ENCODE measurements at regions not wholly inside any gene's neighbourhood (a gene's known extent, or its start where the extent isn't known, plus 50 kb on each side); places are given as distances from the start of the nearest gene placed in this dataset.

- H3K23ac ChIP-seq (ENCODE audit: low read depth, low read length) = no peak overlapping the region
- ATAC-seq (ENCODE audit: low read depth) (no peak), DNase-seq (no peak)
- no peaks in the 10 kb centered on the region for H3K36me3 ChIP-seq (ENCODE audit: control insufficient read depth, insufficient read depth, low read length)
- no peaks in the 10 kb centered on the region for H3K27me3 ChIP-seq (ENCODE audit: control insufficient read depth, insufficient read depth, low read length)
- H3K27ac ChIP-seq (ENCODE audit: insufficient read depth, low read length) = no peak overlapping the region
- H3K4me3 ChIP-seq (ENCODE audit: insufficient read depth, low read depth, low read length) = no peak overlapping the region
- H4K91ac ChIP-seq (ENCODE audit: insufficient read depth, low read depth, low read length) = no peak overlapping the region
- no TSS peak for BruUV-seq (replicated peaks)
- H2BK15ac ChIP-seq (ENCODE audit: low read depth, low read length) = no peak overlapping the region
- WGBS, 2 experiments (ENCODE audit: extremely low coverage in 2 of 2, insufficient read length in 1 of 2) = no CpG with 5 or more reads among the region's 9 CpGs
- ChIA-PET CTCF (no interaction called here), POLR2A (ENCODE audit: unreplicated experiment) (no interaction called here)
- TF ChIP-seq RFX5 (IDR thresholded peaks at IDR 0.05; ENCODE audit: low read depth, low read length) (no peak), NFE2L2 (IDR thresholded peaks at IDR 0.05; ENCODE audit: low read depth, low read length) (no peak), MAFK (IDR thresholded peaks at IDR 0.05; ENCODE audit: low read depth, low read length) (no peak), BHLHE40 (IDR thresholded peaks at IDR 0.05; ENCODE audit: low read depth, low read length) (no peak), RCOR1 (IDR thresholded peaks at IDR 0.05; ENCODE audit: insufficient replicate concordance, low read length) (no peak), SMC3 (IDR thresholded peaks at IDR 0.05; ENCODE audit: low read depth, low read length) (no peak), MXI1 (IDR thresholded peaks at IDR 0.05; ENCODE audit: borderline replicate concordance, low read depth, low read length) (no peak)
- in situ Hi-C loops (cut with MboI; ENCODE audit: low sequenced_read_pairs) (no loop called here), dilution Hi-C loops (cut with HindIII; ENCODE audit: low sequenced_read_pairs, unreplicated experiment) (no loop called here), intact Hi-C loops (cut with micrococcal nuclease) (no loop called here)
- no peak overlapping the region for H3K18ac ChIP-seq (ENCODE audit: low read depth, low read length)
- H3K4me1 ChIP-seq (ENCODE audit: control insufficient read depth, insufficient read depth, low read length) = peaks cover 8% of the 10 kb centered on the region
- no peak overlapping the region for H2BK5ac ChIP-seq (ENCODE audit: low read depth, low read length, poor library complexity, severe bottlenecking)
- no peak overlapping the region for H3K14ac ChIP-seq (replicated peaks; ENCODE audit: low read depth, low read length)
- H3K4me2 ChIP-seq (ENCODE audit: low read depth, low read length) = no peak overlapping the region
- no peak overlapping the region for H2AK5ac ChIP-seq (ENCODE audit: low read depth, low read length)
- H3K9me1 ChIP-seq (ENCODE audit: insufficient read depth, low read length) = 0 out of 2 replicates have a peak, but pooled peaks cover 4% of the 10 kb centered on the region
- H4K5ac ChIP-seq (ENCODE audit: low read depth, low read length) = no peak overlapping the region
- H3K79me1 ChIP-seq (ENCODE audit: low read depth in 1 of 2, low read length in 2 of 2) = no peaks in the 10 kb centered on the region
- H4K8ac ChIP-seq (ENCODE audit: low read depth in 2 of 2, low read length in 2 of 2) = no peak overlapping the region
- no peak overlapping the region for H3K9ac ChIP-seq (ENCODE audit: low read depth, low read length)
- no peak overlapping the region for H2BK20ac ChIP-seq (ENCODE audit: low read depth, low read length)
- H2BK120ac ChIP-seq (ENCODE audit: low read depth, low read length) = no peak overlapping the region
- no peaks in the 10 kb centered on the region for H3K9me3 ChIP-seq (ENCODE audit: control insufficient read depth, insufficient read depth, low read length)
- H4K20me1 ChIP-seq (ENCODE audit: insufficient read depth, low read length) = no peaks in the 10 kb centered on the region
- H2AFZ ChIP-seq (replicated peaks; ENCODE audit: low read length, poor library complexity) = no peak overlapping the region
- H2AK9ac ChIP-seq (replicated peaks; ENCODE audit: low read depth, low read length, poor library complexity) = no peak overlapping the region
- H3K56ac ChIP-seq (ENCODE audit: extremely low read depth, insufficient read depth, low read length) = no peak overlapping the region
- H3K4ac ChIP-seq (ENCODE audit: low read depth, low read length) = no peak overlapping the region
These were observed 118.2 kb downstream of the RPS12 start for GRCh38 chr6:132932588-132932987.

Data from IMR-90 (cell line).